SK-N-MC (cell line): ENCODE measurements at regions not wholly inside any gene's neighbourhood (a gene's known extent, or its start where the extent isn't known, plus 50 kb on each side); places are given as distances from the start of the nearest gene placed in this dataset.

Experiments used
- EZH2 ChIP-seq: fragments of 200-600 bp; sonication (generic); IDR thresholded peaks from one replicate; pipeline ENCODE4 v1.6.1; 2017; ENCODE audit warnings: antibody characterized with exemption
- FOXP2 ChIP-seq: optimal IDR thresholded peaks from 2 replicates; pipeline ENCODE3; 2011; ENCODE audit warnings: mild to moderate bottlenecking, moderate library complexity; ENCODE audit not compliant: insufficient read depth; ENCODE audit errors: extremely low read length, control extremely low read depth
- POLR2AphosphoS5 ChIP-seq: IDR thresholded peaks from 2 replicates; pipeline ENCODE4 v1.6.1; 2012; ENCODE audit warnings: mild to moderate bottlenecking, low read depth, low read length, borderline replicate concordance

DNA sequence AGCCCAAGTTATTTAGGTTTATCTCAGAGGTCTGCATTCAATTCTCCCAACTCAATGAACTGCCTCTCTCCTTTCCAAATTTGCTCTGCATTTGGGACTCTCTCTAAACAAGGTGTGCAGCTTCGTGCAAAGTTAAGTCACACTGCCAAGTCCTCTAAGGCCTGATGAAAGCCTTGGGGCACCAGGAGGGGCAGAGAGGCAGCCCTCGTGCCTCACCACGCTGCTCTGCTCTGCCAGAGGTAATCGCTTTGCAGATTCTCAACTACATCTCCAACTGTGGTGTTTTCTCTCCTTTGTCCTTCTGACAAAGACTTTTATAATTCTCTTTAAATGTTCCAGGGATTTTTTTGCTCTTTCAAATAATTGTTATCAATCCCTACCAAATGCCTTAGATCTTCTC lies 283.0 kb downstream of the MEIS1 start:
- TF ChIP-seq EZH2: no peak
- TF ChIP-seq POLR2AphosphoS5: no peak
- no peak for TF ChIP-seq FOXP2
